ENCODE measurements at regions not wholly inside any gene's neighbourhood (a gene's known extent, or its start where the extent isn't known, plus 50 kb on each side); places are given as distances from the start of the nearest gene placed in this dataset.
A peak's percentile ranks its signal among the peaks of the same experiment; 100 is the strongest.

DNA sequence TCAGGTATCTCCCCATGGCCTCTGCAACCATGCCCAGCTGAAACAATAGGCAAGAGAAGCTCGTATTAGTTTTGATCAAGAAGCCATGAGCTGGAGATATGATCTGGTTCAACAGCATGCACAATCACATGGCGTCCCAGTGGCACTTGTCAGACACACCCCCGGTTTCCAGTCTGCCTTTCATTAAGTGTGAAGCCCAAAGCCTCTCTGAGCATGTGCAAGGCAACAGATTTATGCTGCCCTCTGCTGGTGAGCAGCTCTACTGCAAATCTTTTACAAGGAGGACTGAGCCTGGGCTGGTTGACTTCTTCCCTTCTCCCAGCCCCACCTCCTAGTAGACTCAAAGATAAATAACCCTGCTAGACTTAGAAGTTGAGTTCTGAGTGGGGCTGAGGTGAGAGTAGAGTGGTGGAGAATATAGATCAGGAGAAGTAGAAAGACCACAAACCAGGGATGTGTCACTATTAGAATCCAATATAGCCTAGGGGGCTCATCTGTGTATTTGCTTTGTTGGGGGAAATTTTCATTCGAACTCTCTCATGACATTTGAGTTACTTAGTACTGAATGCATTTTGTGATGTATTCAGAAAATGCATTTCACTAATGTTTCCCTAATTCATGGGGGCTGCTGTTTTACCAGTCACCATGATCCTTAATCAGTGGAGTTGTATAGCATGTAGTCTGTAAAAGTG, 53.7 kb upstream of the MBIP start:
- Histone ChIP-seq H3K36me3 (ENCODE audit: control insufficient read depth in 2 of 2, insufficient read depth in 1 of 2, low read length in 2 of 2) (no peaks in the 10 kb centered on the region), H3K4me3 (ENCODE audit: low read depth, low read length) (no peak overlapping the region), H3K27ac (ENCODE audit: extremely low read depth, low read depth, low read length) (no peak overlapping the region), H3K9me3 (ENCODE audit: control insufficient read depth, insufficient read depth, low read depth, low read length) (no peaks in the 10 kb centered on the region), H3K4me1 (ENCODE audit: control insufficient read depth, insufficient read depth, low read length) (no peaks in the 10 kb centered on the region)
- ChIA-PET POLR2A (no interaction called here), CTCF (interaction anchor here (0.5 to 6.0 kb wide), 31 partner anchors 8 to 491 kb away, joined by 3 to 46 read pairs (median 4); partner anchors contain the start of gene MBIP)
- TF ChIP-seq ZBTB20 (tag by site-specific recombination; IDR thresholded peaks at IDR 0.05) (no peak), ZNF600 (tag by site-specific recombination; IDR thresholded peaks at IDR 0.05) (no peak), TCF7L2 (IDR thresholded peaks at IDR 0.05; ENCODE audit: borderline replicate concordance, low read depth, low read length) (no peak), ZNF843 (tag by site-specific recombination; IDR thresholded peaks at IDR 0.05) (no peak), ZNF184 (tag by site-specific recombination; IDR thresholded peaks at IDR 0.05) (no peak), SCRT2 (tag by site-specific recombination; IDR thresholded peaks at IDR 0.05) (0 out of 2 replicates have a peak, but pooled peaks have one; percentile 44), ZNF394 (tag by site-specific recombination; IDR thresholded peaks at IDR 0.05; ENCODE audit: borderline replicate concordance) (no peak), ZNF791 (tag by site-specific recombination; IDR thresholded peaks at IDR 0.05) (no peak), ZNF654 (tag by site-specific recombination; IDR thresholded peaks at IDR 0.05; ENCODE audit: low read depth) (peak; percentile 52), ZNF169 (tag by site-specific recombination; IDR thresholded peaks at IDR 0.05) (no peak), RBAK (tag by site-specific recombination; IDR thresholded peaks at IDR 0.05) (no peak), PRDM1 (tag by site-specific recombination; IDR thresholded peaks at IDR 0.05) (no peak), ZNF174 (tag by site-specific recombination; IDR thresholded peaks at IDR 0.05) (no peak), MZF1 (tag by site-specific recombination; IDR thresholded peaks at IDR 0.05; ENCODE audit: borderline replicate concordance) (no peak), ZSCAN23 (tag by site-specific recombination; IDR thresholded peaks at IDR 0.05) (no peak), ZNF391 (tag by site-specific recombination; IDR thresholded peaks at IDR 0.05; ENCODE audit: borderline replicate concordance, low read depth) (no peak), ZNF548 (tag by site-specific recombination; IDR thresholded peaks at IDR 0.05) (no peak), KLF9 (tag by site-specific recombination; IDR thresholded peaks at IDR 0.05; ENCODE audit: low read depth) (peak; percentile 50; the same call in 1 of the 2 replicates), YY2 (tag by site-specific recombination; IDR thresholded peaks at IDR 0.05) (no peak), OSR2 (tag by site-specific recombination; IDR thresholded peaks at IDR 0.05) (no peak), KLF10 (tag by site-specific recombination; IDR thresholded peaks at IDR 0.05) (peak; percentile 91), ZNF121 (tag by site-specific recombination; IDR thresholded peaks at IDR 0.05) (no peak), ZNF777 (tag by site-specific recombination; IDR thresholded peaks at IDR 0.05; ENCODE audit: borderline replicate concordance) (no peak)
- TF ChIP-seq, protein P1, sequence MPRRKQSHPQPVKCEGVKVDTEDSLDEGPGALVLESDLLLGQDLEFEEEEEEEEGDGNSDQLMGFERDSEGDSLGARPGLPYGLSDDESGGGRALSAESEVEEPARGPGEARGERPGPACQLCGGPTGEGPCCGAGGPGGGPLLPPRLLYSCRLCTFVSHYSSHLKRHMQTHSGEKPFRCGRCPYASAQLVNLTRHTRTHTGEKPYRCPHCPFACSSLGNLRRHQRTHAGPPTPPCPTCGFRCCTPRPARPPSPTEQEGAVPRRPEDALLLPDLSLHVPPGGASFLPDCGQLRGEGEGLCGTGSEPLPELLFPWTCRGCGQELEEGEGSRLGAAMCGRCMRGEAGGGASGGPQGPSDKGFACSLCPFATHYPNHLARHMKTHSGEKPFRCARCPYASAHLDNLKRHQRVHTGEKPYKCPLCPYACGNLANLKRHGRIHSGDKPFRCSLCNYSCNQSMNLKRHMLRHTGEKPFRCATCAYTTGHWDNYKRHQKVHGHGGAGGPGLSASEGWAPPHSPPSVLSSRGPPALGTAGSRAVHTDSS (tag by site-specific recombination; IDR thresholded peaks at IDR 0.05), result no peak
- TF ChIP-seq, protein P2, sequence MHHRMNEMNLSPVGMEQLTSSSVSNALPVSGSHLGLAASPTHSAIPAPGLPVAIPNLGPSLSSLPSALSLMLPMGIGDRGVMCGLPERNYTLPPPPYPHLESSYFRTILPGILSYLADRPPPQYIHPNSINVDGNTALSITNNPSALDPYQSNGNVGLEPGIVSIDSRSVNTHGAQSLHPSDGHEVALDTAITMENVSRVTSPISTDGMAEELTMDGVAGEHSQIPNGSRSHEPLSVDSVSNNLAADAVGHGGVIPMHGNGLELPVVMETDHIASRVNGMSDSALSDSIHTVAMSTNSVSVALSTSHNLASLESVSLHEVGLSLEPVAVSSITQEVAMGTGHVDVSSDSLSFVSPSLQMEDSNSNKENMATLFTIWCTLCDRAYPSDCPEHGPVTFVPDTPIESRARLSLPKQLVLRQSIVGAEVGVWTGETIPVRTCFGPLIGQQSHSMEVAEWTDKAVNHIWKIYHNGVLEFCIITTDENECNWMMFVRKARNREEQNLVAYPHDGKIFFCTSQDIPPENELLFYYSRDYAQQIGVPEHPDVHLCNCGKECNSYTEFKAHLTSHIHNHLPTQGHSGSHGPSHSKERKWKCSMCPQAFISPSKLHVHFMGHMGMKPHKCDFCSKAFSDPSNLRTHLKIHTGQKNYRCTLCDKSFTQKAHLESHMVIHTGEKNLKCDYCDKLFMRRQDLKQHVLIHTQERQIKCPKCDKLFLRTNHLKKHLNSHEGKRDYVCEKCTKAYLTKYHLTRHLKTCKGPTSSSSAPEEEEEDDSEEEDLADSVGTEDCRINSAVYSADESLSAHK (tag by site-specific recombination; IDR thresholded peaks at IDR 0.05), result no peak
- TF ChIP-seq, protein P3, sequence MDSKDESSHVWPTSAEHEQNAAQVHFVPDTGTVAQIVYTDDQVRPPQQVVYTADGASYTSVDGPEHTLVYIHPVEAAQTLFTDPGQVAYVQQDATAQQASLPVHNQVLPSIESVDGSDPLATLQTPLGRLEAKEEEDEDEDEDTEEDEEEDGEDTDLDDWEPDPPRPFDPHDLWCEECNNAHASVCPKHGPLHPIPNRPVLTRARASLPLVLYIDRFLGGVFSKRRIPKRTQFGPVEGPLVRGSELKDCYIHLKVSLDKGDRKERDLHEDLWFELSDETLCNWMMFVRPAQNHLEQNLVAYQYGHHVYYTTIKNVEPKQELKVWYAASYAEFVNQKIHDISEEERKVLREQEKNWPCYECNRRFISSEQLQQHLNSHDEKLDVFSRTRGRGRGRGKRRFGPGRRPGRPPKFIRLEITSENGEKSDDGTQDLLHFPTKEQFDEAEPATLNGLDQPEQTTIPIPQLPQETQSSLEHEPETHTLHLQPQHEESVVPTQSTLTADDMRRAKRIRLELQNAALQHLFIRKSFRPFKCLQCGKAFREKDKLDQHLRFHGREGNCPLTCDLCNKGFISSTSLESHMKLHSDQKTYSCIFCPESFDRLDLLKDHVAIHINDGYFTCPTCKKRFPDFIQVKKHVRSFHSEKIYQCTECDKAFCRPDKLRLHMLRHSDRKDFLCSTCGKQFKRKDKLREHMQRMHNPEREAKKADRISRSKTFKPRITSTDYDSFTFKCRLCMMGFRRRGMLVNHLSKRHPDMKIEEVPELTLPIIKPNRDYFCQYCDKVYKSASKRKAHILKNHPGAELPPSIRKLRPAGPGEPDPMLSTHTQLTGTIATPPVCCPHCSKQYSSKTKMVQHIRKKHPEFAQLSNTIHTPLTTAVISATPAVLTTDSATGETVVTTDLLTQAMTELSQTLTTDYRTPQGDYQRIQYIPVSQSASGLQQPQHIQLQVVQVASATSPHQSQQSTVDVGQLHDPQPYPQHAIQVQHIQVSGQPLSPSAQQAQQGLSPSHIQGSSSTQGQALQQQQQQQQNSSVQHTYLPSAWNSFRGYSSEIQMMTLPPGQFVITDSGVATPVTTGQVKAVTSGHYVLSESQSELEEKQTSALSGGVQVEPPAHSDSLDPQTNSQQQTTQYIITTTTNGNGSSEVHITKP (tag by site-specific recombination; IDR thresholded peaks at IDR 0.05), result no peak
- TF ChIP-seq, protein P4, sequence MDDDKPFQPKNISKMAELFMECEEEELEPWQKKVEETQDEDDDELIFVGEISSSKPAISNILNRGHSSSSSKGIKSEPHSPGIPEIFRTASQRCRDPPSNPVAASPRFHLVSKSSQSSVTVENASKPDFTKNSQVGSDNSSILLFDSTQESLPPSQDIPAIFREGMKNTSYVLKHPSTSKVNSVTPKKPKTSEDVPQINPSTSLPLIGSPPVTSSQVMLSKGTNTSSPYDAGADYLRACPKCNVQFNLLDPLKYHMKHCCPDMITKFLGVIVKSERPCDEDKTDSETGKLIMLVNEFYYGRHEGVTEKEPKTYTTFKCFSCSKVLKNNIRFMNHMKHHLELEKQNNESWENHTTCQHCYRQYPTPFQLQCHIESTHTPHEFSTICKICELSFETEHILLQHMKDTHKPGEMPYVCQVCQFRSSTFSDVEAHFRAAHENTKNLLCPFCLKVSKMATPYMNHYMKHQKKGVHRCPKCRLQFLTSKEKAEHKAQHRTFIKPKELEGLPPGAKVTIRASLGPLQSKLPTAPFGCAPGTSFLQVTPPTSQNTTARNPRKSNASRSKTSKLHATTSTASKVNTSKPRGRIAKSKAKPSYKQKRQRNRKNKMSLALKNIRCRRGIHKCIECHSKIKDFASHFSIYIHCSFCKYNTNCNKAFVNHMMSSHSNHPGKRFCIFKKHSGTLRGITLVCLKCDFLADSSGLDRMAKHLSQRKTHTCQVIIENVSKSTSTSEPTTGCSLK (tag by site-specific recombination; IDR thresholded peaks at IDR 0.05), result no peak
- TF ChIP-seq, protein P5, sequence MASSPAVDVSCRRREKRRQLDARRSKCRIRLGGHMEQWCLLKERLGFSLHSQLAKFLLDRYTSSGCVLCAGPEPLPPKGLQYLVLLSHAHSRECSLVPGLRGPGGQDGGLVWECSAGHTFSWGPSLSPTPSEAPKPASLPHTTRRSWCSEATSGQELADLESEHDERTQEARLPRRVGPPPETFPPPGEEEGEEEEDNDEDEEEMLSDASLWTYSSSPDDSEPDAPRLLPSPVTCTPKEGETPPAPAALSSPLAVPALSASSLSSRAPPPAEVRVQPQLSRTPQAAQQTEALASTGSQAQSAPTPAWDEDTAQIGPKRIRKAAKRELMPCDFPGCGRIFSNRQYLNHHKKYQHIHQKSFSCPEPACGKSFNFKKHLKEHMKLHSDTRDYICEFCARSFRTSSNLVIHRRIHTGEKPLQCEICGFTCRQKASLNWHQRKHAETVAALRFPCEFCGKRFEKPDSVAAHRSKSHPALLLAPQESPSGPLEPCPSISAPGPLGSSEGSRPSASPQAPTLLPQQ (tag by site-specific recombination; IDR thresholded peaks at IDR 0.05), result peak; percentile 22; the same call in 1 of the 2 replicates

Measured in HEK293 (cell line).